Mucosa of descending colon (tissue), 3 donors: ENCODE measurements at regions not wholly inside any gene's neighbourhood (a gene's known extent, or its start where the extent isn't known, plus 50 kb on each side); places are given as distances from the start of the nearest gene placed in this dataset.

Experiments used
- ATAC-seq: fragments of 200-7000 bp; cut with Tn5 transposase; one replicate; pipeline ENCODE4 v1.9.1; 2020; ENCODE audit warnings: mild to moderate bottlenecking, moderate library complexity
- DNase-seq, 3 donors: peaks; one replicate each; pipeline ENCODE4 v3.0.0-alpha.2; 2020
- H3K36me3 ChIP-seq: fragments of 200-600 bp; one replicate; pipeline ENCODE4 v1.8.0; 2021; ENCODE audit warnings: low read depth, mild to moderate bottlenecking
- H3K4me1 ChIP-seq: fragments of 200-600 bp; one replicate; pipeline ENCODE4 v1.8.0; 2021; ENCODE audit warnings: low read depth, mild to moderate bottlenecking
- H3K4me3 ChIP-seq: fragments of 200-600 bp; one replicate; pipeline ENCODE4 v1.8.0; 2021; ENCODE audit warnings: mild to moderate bottlenecking
- H3K9me3 ChIP-seq: fragments of 200-600 bp; one replicate; pipeline ENCODE4 v1.8.0; 2021; ENCODE audit warnings: mild to moderate bottlenecking
- CTCF ChIP-seq: fragments of 200-600 bp; IDR thresholded peaks from one replicate; pipeline ENCODE4 v1.8.0; 2022; ENCODE audit warnings: antibody characterized with exemption, mild to moderate bottlenecking
- intact Hi-C, 2 donors: fragments of 100-400 bp; cut with DNase I in 1 of 2; cut with micrococcal nuclease in 1 of 2; formaldehyde crosslinking; loops; one replicate each; pipeline versions ENCODE4 v1.11.0 to v1.11.1; 2022; cut with DNase I, micrococcal nuclease
- donor health status: DM: no; HTN: no; CAD: no; lungs with moderate emphysema.
- donor health status: DM: no; HTN: no; CAD: no.
- donor health status: DM: no; HTN: yes; CAD: no.

GRCh38 chr2:235257590-235257989 is 236.3 kb upstream of the AGAP1 start:
- intact Hi-C loops: no loop called here
- ATAC-seq (no peak), DNase-seq (no peak)

DNA sequence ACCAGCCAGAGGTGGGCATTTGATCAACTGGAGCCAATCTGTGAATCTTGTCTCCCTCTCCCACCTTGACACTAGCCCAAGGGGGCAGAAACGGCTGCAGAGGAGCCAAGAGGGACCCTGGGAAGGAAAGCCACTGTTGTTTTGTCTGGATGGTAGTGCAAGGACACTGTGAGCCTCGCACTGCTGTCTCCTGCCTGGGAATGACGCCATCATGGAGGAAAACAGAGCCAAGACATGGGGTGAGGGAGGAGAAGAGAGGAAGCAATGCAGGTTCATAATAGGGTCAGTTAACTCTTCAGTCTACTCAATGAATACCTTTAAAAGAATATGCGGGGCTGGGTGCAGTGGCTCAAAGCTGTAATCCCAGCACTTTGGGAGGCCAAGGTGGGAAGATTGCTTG is 231.1 kb upstream of the AGAP1 start:
- Histone ChIP-seq H3K4me3 (no peak overlapping the region), H3K9me3 (no peaks in the 10 kb centered on the region), H3K4me1 (peaks cover 8% of the 10 kb centered on the region), H3K36me3 (no peaks in the 10 kb centered on the region)
- DNase-seq: no peak
- ATAC-seq: no peak
- intact Hi-C loops: no loop called here
- TF ChIP-seq CTCF: no peak

More at GRCh38 chr2:235257590-235257989, 236.3 kb upstream of the AGAP1 start:
- no peaks in the 10 kb centered on the region for H3K9me3 ChIP-seq
- H3K4me3 ChIP-seq: no peak overlapping the region
- H3K4me1 ChIP-seq: no peaks in the 10 kb centered on the region
- TF ChIP-seq CTCF: no peak
- no peaks in the 10 kb centered on the region for H3K36me3 ChIP-seq

DNA sequence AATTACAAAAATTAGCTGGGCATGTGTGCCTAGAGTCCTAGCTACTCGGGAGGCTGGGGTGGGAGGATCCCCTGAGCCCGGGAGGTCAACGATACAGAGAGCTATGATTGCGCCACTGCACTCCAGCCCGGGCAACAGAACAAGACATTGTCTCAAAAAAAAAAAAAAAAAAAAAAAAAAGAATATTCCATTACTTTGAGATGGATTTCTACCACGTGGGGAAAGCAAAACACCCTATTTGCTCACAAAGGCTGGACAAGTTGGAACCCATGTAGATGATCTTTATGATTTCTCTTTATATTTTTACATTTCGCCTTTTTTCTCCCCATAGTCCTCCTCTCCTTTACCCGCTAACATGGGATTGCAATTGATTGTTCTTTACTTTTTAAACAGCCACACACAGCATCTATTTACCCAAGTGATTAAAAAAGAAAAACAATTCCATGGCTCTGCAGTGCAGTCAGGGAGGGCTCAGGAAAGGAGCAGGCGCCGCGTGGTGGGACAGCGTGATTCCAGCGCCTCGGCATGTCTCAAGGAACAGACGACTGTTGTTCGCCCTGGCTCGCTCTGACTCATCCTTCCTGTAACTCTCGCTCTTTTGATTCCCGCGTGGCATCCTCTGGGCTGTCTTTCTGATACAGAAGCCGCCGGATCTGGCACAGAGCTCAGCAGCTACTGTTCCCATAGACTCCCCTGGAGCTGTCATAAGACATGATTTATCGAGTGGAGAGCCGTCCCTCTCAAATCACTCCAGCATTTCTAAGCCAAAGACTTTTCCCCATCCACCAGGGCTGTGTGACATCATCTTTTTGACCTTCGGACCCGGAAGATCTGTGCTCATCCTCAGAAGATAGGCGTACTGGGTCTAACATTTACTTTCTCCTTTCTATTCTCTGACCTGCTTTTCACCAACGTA is 230.4 kb upstream of the AGAP1 start:
- TF ChIP-seq CTCF: no peak
- no peaks in the 10 kb centered on the region for H3K9me3 ChIP-seq
- H3K4me1 ChIP-seq: peaks cover 8% of the 10 kb centered on the region
- no peak overlapping the region for H3K4me3 ChIP-seq
- intact Hi-C loops: no loop called here
- no peaks in the 10 kb centered on the region for H3K36me3 ChIP-seq
- DNase-seq (peak; percentile 68 to 83 (median 78)), ATAC-seq (peak; percentile 91)

DNA sequence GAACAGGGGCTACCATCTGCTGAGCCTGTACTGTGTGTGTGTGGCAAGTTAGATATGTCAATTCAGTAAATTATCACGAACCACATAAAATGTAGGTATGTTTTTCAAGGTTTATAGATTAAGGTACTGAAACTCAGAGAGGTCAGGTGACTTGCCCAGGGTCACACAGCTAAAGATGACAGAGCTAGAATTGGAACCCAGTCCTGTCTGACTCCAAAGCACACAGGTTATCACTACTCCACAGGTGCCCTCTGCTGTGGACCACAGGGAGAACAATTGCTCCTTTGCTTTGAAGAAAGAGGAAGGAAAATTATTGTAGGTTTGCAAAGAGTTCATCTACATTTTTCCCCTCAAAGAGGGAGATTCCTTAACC is 229.7 kb upstream of the AGAP1 start:
- H3K4me3 ChIP-seq: no peak overlapping the region
- DNase-seq: peak in 1 of 3 donors; percentile 14
- peak; percentile 45 for ATAC-seq
- intact Hi-C loops: no loop called here
- no peaks in the 10 kb centered on the region for H3K9me3 ChIP-seq
- no peaks in the 10 kb centered on the region for H3K36me3 ChIP-seq
- H3K4me1 ChIP-seq: peaks cover 8% of the 10 kb centered on the region
- TF ChIP-seq CTCF: no peak

DNA sequence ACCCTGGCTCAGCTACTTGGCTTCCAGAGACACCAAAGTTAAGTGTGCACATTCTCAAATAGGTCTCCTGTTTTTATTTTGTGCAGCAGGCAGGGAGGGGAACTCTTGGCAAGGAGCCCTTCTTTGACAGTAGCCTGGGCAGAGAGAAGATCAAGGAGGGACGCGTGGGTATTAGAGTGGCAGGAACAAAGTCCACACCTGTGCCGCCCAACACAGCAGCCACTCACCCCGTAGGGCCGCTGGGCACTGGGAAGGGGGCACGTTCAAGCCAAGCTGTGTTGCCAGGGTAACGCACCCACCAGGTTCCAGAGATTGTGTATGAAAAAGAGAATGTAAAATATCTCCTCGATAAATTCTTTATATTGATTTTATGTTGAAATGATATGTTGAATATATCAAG is 229.3 kb upstream of the AGAP1 start:
- intact Hi-C loops: no loop called here
- Histone ChIP-seq H3K4me1 (peaks cover 8% of the 10 kb centered on the region), H3K9me3 (no peaks in the 10 kb centered on the region), H3K4me3 (no peak overlapping the region), H3K36me3 (no peaks in the 10 kb centered on the region)
- ATAC-seq (peak; percentile 29), DNase-seq (peak in 1 of 3 donors; percentile 29)
- TF ChIP-seq CTCF: no peak
